Gastrocnemius medialis (tissue), 4 donors: ENCODE measurements at regions not wholly inside any gene's neighbourhood (a gene's known extent, or its start where the extent isn't known, plus 50 kb on each side); places are given as distances from the start of the nearest gene placed in this dataset.
"Not testable (repeated sequence)": the region's sequence is repeated elsewhere in the genome, so short reads cannot be mapped to it uniquely, and the experiment has no call there.

Experiments
- ATAC-seq, 2 donors: fragments of 150-250 bp; one replicate each; pipeline ENCODE4 v1.9.1; 2016
- DNase-seq, 2 donors: peaks; one replicate each; pipeline ENCODE4 v3.0.0-alpha.2; 2019
- H3K27ac ChIP-seq, 4 donors: fragments of 200-600 bp; sonication (generic); 1 replicate in 1 of 4; 2 replicates in 3 of 4; pipeline ENCODE4 v1.5.1; 2016 to 2018; ENCODE audit warnings: mild to moderate bottlenecking in 2 of 4, moderate library complexity in 1 of 4
- H3K27me3 ChIP-seq, 3 donors: fragments of 200-600 bp; sonication (generic) in 2 of 3; 1 replicate in 1 of 3; 2 replicates in 2 of 3; pipeline versions ENCODE4 v1.5.1 to v1.6.0; 2016 to 2019; ENCODE audit warnings: mild to moderate bottlenecking in 1 of 3, moderate library complexity in 1 of 3
- H3K36me3 ChIP-seq, 2 donors: fragments of 200-600 bp; sonication (generic) in 1 of 2; one replicate each; pipeline ENCODE4 v1.5.1; 2017 to 2018
- H3K4me1 ChIP-seq, 2 donors: fragments of 200-600 bp; sonication (generic) in 1 of 2; one replicate each; pipeline ENCODE4 v1.5.1; 2016 to 2017; ENCODE audit warnings: mild to moderate bottlenecking in 2 of 2
- H3K4me3 ChIP-seq, 4 donors: fragments of 200-600 bp; sonication (generic) in 3 of 4; 1 replicate in 1 of 4; 2 replicates in 3 of 4; pipeline ENCODE4 v1.5.1; 2016 to 2019; ENCODE audit warnings: mild to moderate bottlenecking in 2 of 4
- H3K9me3 ChIP-seq, 3 donors: fragments of 200-600 bp; sonication (generic) in 2 of 3; 1 replicate in 1 of 3; 2 replicates in 2 of 3; pipeline ENCODE4 v1.5.1; 2016 to 2019
- CTCF ChIP-seq, 5 experiments: fragments of 450-650 bp in 3 of 5; fragments of 200-600 bp in 2 of 5; sonication (generic) in 2 of 5; IDR thresholded peaks in 4 of 5; conservative IDR thresholded peaks in 1 of 5; 1 replicate in 4 of 5; 2 replicates in 1 of 5; pipeline ENCODE4 v1.5.1; 2016 to 2019; ENCODE audit warnings: antibody characterized with exemption in 5 of 5, mild to moderate bottlenecking in 3 of 5, moderate library complexity in 3 of 5
- POLR2A ChIP-seq, 2 donors: fragments of 450-650 bp; IDR thresholded peaks; one replicate each; pipeline ENCODE4 v1.6.1; 2017; ENCODE audit warnings: antibody characterized with exemption in 2 of 2, mild to moderate bottlenecking in 2 of 2, moderate library complexity in 2 of 2
- in situ Hi-C, 4 donors: fragments of 200-750 bp; cut with MboI; loops; one replicate each; pipeline versions ENCODE4 v1.15.0 to v1.8.0; 2017; ENCODE audit warnings: low sequenced_read_pairs in 4 of 4
- intact Hi-C: fragments of 100-400 bp; cut with DNase I; formaldehyde crosslinking; loops from one replicate; pipeline ENCODE4 v1.15.1; 2023; ENCODE audit warnings: low total_unique reads

- Histone ChIP-seq H3K27ac (no peak overlapping the region), H3K4me1 (no peaks in the 10 kb centered on the region), H3K36me3 (no peaks in the 10 kb centered on the region), H3K27me3 (no peaks in the 10 kb centered on the region), H3K4me3 (no peak overlapping the region), H3K9me3 (no peaks in the 10 kb centered on the region)
- DNase-seq (no peak), ATAC-seq (no peak)
- TF ChIP-seq POLR2A (IDR thresholded peaks at IDR 0.05) (no peak), CTCF (IDR thresholded peaks at IDR 0.05 in 4 of 5, conservative IDR thresholded peaks at IDR 0.05 in 1 of 5) (no peak)
- in situ Hi-C loops, result no loop called here
- intact Hi-C loops, result no loop called here
Measured at GRCh38 chr16:14384745-14385144, 245.3 kb downstream of the PARN start.

- ATAC-seq, DNase-seq, in situ Hi-C loops, H3K4me1 ChIP-seq, H3K36me3 ChIP-seq, H3K9me3 ChIP-seq, H3K27ac ChIP-seq, H3K27me3 ChIP-seq, H3K4me3 ChIP-seq, intact Hi-C loops: not testable (repeated sequence)
Measured at GRCh38 chr16:14383844-14384243, 246.2 kb downstream of the PARN start.

- DNase-seq, result no peak
- no peak for TF ChIP-seq CTCF (IDR thresholded peaks at IDR 0.05 in 4 of 5, conservative IDR thresholded peaks at IDR 0.05 in 1 of 5)
- TF ChIP-seq POLR2A (IDR thresholded peaks at IDR 0.05), result no peak
- H3K36me3 ChIP-seq, result no peaks in the 10 kb centered on the region
- H3K4me1 ChIP-seq, result peaks cover 5 to 6% of the 10 kb centered on the region in 2 donors
- no peak overlapping the region for H3K27ac ChIP-seq
- H3K9me3 ChIP-seq, result no peaks in the 10 kb centered on the region
- no peaks in the 10 kb centered on the region for H3K27me3 ChIP-seq
- ATAC-seq, result no peak
- in situ Hi-C loops, result no loop called here
- no peak overlapping the region for H3K4me3 ChIP-seq
- intact Hi-C loops, result no loop called here
Measured at GRCh38 chr16:14378689-14379467, 251.2 kb downstream of the PARN start.

GRCh38 chr16:14378131-14378551, 251.9 kb downstream of the PARN start:
- Histone ChIP-seq H3K36me3 (no peaks in the 10 kb centered on the region), H3K9me3 (no peaks in the 10 kb centered on the region), H3K27ac (no peak overlapping the region), H3K4me1 (peaks cover 5 to 6% of the 10 kb centered on the region in 2 donors), H3K27me3 (no peaks in the 10 kb centered on the region), H3K4me3 (no peak overlapping the region)
- DNase-seq, result peak; percentile 28 to 51
- intact Hi-C loops, result no loop called here
- TF ChIP-seq POLR2A (IDR thresholded peaks at IDR 0.05) (no peak), CTCF (IDR thresholded peaks at IDR 0.05 in 4 of 5, conservative IDR thresholded peaks at IDR 0.05 in 1 of 5) (no peak)
- in situ Hi-C loops, result no loop called here
- peak; percentile 86 to 89 for ATAC-seq

- DNase-seq, result no peak
- in situ Hi-C loops (no loop called here), intact Hi-C loops (no loop called here)
- Histone ChIP-seq H3K4me1 (peaks cover 5 to 6% of the 10 kb centered on the region in 2 donors), H3K4me3 (no peak overlapping the region), H3K27me3 (no peaks in the 10 kb centered on the region), H3K36me3 (no peaks in the 10 kb centered on the region), H3K9me3 (no peaks in the 10 kb centered on the region), H3K27ac (no peak overlapping the region)
- TF ChIP-seq POLR2A (IDR thresholded peaks at IDR 0.05), result no peak
- TF ChIP-seq CTCF (IDR thresholded peaks at IDR 0.05 in 4 of 5, conservative IDR thresholded peaks at IDR 0.05 in 1 of 5), result no peak
- ATAC-seq, result no peak
Measured at GRCh38 chr16:14377326-14377725, 252.7 kb downstream of the PARN start.
